ENCODE measurements at regions not wholly inside any gene's neighbourhood (a gene's known extent, or its start where the extent isn't known, plus 50 kb on each side); places are given as distances from the start of the nearest gene placed in this dataset.
"Not testable (repeated sequence)": the region's sequence is repeated elsewhere in the genome, so short reads cannot be mapped to it uniquely, and the experiment has no call there.

DNA sequence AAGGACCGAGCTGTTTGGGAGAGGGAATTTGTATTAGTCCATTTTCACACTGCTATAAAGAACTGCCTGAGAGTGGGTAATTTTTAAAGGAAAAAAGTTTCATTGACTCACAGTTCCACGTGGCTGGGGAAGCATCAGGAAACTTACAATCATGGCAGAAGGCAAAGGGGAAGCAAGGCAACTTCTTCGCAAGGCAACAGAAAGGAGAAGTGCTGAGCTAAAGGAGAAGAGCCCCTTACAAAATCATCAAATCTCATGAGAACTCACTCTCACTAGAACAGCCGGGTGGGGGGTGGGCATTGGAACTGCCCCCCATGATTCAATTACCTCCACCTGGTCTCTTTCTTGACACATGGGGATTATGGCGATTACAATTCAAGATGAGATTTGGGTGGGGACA lies 121.8 kb upstream of the SLC13A1 start:
- H3K4me1 Mint-ChIP-seq; H3K36me3 ChIP-seq (ENCODE audit: control insufficient read depth, insufficient read depth, low read length); H3K27ac ChIP-seq (ENCODE audit: insufficient read depth, low read length, poor library complexity, severe bottlenecking); H3K27ac Mint-ChIP-seq; H3K27me3 Mint-ChIP-seq; ATAC-seq (ENCODE audit: low read depth in 2 of 2); H3K4me3 Mint-ChIP-seq; H3K36me3 Mint-ChIP-seq; H3K4me3 ChIP-seq (ENCODE audit: low read depth, low read length); H3K4me1 ChIP-seq (ENCODE audit: control insufficient read depth, insufficient read depth, low read length, poor library complexity, severe bottlenecking); DNase-seq; H3K9me3 ChIP-seq (ENCODE audit: control insufficient read depth in 2 of 2, low read length in 2 of 2); H3K27me3 ChIP-seq (ENCODE audit: control insufficient read depth, insufficient read depth, low read length): not testable (repeated sequence)
- peaks cover 0 to 17% (median 11%) of the 10 kb centered on the region in 7 donors for H3K9me3 Mint-ChIP-seq

DNA sequence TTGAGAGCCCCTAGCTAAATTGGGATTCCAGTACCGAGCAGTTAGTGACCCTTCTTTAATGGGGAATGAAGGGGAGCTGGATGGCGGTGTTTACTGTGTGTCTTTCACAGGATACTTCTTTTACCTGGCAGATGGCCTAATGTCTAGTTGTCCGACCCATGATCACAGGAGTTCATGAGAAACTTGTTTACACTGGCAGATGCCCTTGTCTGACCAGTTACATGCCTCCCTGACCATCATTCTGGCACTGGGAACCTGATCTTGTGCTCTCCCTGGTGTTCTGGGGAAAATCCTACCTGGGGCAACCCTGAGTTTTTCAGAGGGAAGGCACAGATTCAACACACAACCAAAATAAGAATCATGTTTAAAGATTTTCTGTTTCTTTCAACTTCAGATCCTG lies 120.1 kb upstream of the SLC13A1 start:
- peaks cover 0 to 7% of the 10 kb centered on the region in 2 experiments for H3K9me3 ChIP-seq (ENCODE audit: control insufficient read depth in 2 of 2, low read length in 2 of 2)
- no peaks in the 10 kb centered on the region for H3K27me3 ChIP-seq (ENCODE audit: control insufficient read depth, insufficient read depth, low read length)
- ATAC-seq (ENCODE audit: low read depth in 2 of 2) (no peak), DNase-seq (no peak)
- no peaks in the 10 kb centered on the region for H3K4me1 ChIP-seq (ENCODE audit: control insufficient read depth, insufficient read depth, low read length, poor library complexity, severe bottlenecking)
- Mint-ChIP-seq H3K27ac (no peak overlapping the region), H3K9me3 (peaks cover 0 to 17% (median 13%) of the 10 kb centered on the region in 7 donors), H3K36me3 (no peaks in the 10 kb centered on the region), H3K4me3 (no peak overlapping the region), H3K27me3 (no peaks in the 10 kb centered on the region), H3K4me1 (no peaks in the 10 kb centered on the region)
- H3K36me3 ChIP-seq (ENCODE audit: control insufficient read depth, insufficient read depth, low read length): no peaks in the 10 kb centered on the region
- no peak overlapping the region for H3K27ac ChIP-seq (ENCODE audit: insufficient read depth, low read length, poor library complexity, severe bottlenecking)
- H3K4me3 ChIP-seq (ENCODE audit: low read depth, low read length): no peak overlapping the region

- H3K27ac ChIP-seq (ENCODE audit: insufficient read depth, low read length, poor library complexity, severe bottlenecking): no peak overlapping the region
- ATAC-seq (ENCODE audit: low read depth in 2 of 2) (no peak), DNase-seq (no peak)
- Mint-ChIP-seq H3K4me3 (no peak overlapping the region), H3K9me3 (peaks cover 0 to 5% (median 2%) of the 10 kb centered on the region in 7 donors), H3K4me1 (no peaks in the 10 kb centered on the region), H3K27ac (no peak overlapping the region), H3K27me3 (no peaks in the 10 kb centered on the region), H3K36me3 (no peaks in the 10 kb centered on the region)
- no peaks in the 10 kb centered on the region for H3K4me1 ChIP-seq (ENCODE audit: control insufficient read depth, insufficient read depth, low read length, poor library complexity, severe bottlenecking)
- no peaks in the 10 kb centered on the region for H3K36me3 ChIP-seq (ENCODE audit: control insufficient read depth, insufficient read depth, low read length)
- no peak overlapping the region for H3K4me3 ChIP-seq (ENCODE audit: low read depth, low read length)
- no peaks in the 10 kb centered on the region for H3K27me3 ChIP-seq (ENCODE audit: control insufficient read depth, insufficient read depth, low read length)
- H3K9me3 ChIP-seq (ENCODE audit: control insufficient read depth in 2 of 2, low read length in 2 of 2): no peaks in the 10 kb centered on the region
Measured at GRCh38 chr7:123314886-123315285, 115.1 kb upstream of the SLC13A1 start.

GRCh38 chr7:123308254-123308951 lies 108.6 kb upstream of the SLC13A1 start:
- no peak overlapping the region for H3K4me3 ChIP-seq (ENCODE audit: low read depth, low read length)
- DNase-seq (no peak), ATAC-seq (ENCODE audit: low read depth in 2 of 2) (no peak)
- Mint-ChIP-seq H3K36me3 (no peaks in the 10 kb centered on the region), H3K4me3 (no peak overlapping the region), H3K4me1 (no peaks in the 10 kb centered on the region), H3K27ac (no peak overlapping the region), H3K27me3 (no peaks in the 10 kb centered on the region), H3K9me3 (peaks cover 0 to 4% (median 0%) of the 10 kb centered on the region in 7 donors)
- no peaks in the 10 kb centered on the region for H3K27me3 ChIP-seq (ENCODE audit: control insufficient read depth, insufficient read depth, low read length)
- no peaks in the 10 kb centered on the region for H3K9me3 ChIP-seq (ENCODE audit: control insufficient read depth in 2 of 2, low read length in 2 of 2)
- H3K27ac ChIP-seq (ENCODE audit: insufficient read depth, low read length, poor library complexity, severe bottlenecking): no peak overlapping the region
- no peaks in the 10 kb centered on the region for H3K4me1 ChIP-seq (ENCODE audit: control insufficient read depth, insufficient read depth, low read length, poor library complexity, severe bottlenecking)
- no peaks in the 10 kb centered on the region for H3K36me3 ChIP-seq (ENCODE audit: control insufficient read depth, insufficient read depth, low read length)

- H3K27ac ChIP-seq (ENCODE audit: insufficient read depth, low read length, poor library complexity, severe bottlenecking): no peak overlapping the region
- no peaks in the 10 kb centered on the region for H3K4me1 Mint-ChIP-seq
- no peaks in the 10 kb centered on the region for H3K27me3 Mint-ChIP-seq
- H3K4me3 Mint-ChIP-seq: no peak overlapping the region
- H3K27me3 ChIP-seq (ENCODE audit: control insufficient read depth, insufficient read depth, low read length): no peaks in the 10 kb centered on the region
- DNase-seq: no peak
- H3K9me3 ChIP-seq (ENCODE audit: control insufficient read depth in 2 of 2, low read length in 2 of 2): no peaks in the 10 kb centered on the region
- peaks cover 0 to 6% (median 0%) of the 10 kb centered on the region in 7 donors for H3K9me3 Mint-ChIP-seq
- no peaks in the 10 kb centered on the region for H3K4me1 ChIP-seq (ENCODE audit: control insufficient read depth, insufficient read depth, low read length, poor library complexity, severe bottlenecking)
- H3K27ac Mint-ChIP-seq: no peak overlapping the region
- H3K36me3 Mint-ChIP-seq: no peaks in the 10 kb centered on the region
- ATAC-seq (ENCODE audit: low read depth in 2 of 2): no peak
- no peak overlapping the region for H3K4me3 ChIP-seq (ENCODE audit: low read depth, low read length)
- H3K36me3 ChIP-seq (ENCODE audit: control insufficient read depth, insufficient read depth, low read length): no peaks in the 10 kb centered on the region
Measured at GRCh38 chr7:123305840-123306375, 106.1 kb upstream of the SLC13A1 start.

DNA sequence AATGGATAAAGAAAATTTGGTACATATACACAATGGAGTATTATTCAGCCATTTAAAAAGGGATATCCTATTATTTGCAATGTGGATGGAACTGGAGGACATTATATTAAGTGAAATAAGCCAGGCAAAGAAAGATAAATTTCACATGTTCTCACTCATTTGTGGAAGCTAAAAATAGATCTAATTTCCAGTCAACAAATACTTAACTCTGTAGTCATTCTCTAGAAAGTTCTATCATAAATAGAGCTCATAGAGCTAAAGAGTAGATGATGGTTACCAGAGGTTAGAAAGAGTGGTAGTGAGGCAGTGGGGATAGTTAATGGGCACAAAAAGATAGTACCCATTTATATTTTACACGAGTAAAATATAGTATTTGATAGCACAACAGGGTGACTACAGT lies 104.2 kb upstream of the SLC13A1 start:
- Histone ChIP-seq H3K4me3 (ENCODE audit: low read depth, low read length) (no peak overlapping the region), H3K4me1 (ENCODE audit: control insufficient read depth, insufficient read depth, low read length, poor library complexity, severe bottlenecking) (no peaks in the 10 kb centered on the region), H3K27ac (ENCODE audit: insufficient read depth, low read length, poor library complexity, severe bottlenecking) (no peak overlapping the region), H3K36me3 (ENCODE audit: control insufficient read depth, insufficient read depth, low read length) (no peaks in the 10 kb centered on the region), H3K27me3 (ENCODE audit: control insufficient read depth, insufficient read depth, low read length) (no peaks in the 10 kb centered on the region), H3K9me3 (ENCODE audit: control insufficient read depth in 2 of 2, low read length in 2 of 2) (no peaks in the 10 kb centered on the region)
- no peaks in the 10 kb centered on the region for H3K4me1 Mint-ChIP-seq
- H3K4me3 Mint-ChIP-seq: no peak overlapping the region
- ATAC-seq (ENCODE audit: low read depth in 2 of 2) (no peak), DNase-seq (no peak)
- no peak overlapping the region for H3K27ac Mint-ChIP-seq
- H3K27me3 Mint-ChIP-seq: no peaks in the 10 kb centered on the region
- no peaks in the 10 kb centered on the region for H3K36me3 Mint-ChIP-seq
- H3K9me3 Mint-ChIP-seq: peaks cover 0 to 9% (median 0%) of the 10 kb centered on the region in 7 donors

GRCh38 chr7:123296965-123297364 lies 97.2 kb upstream of the SLC13A1 start:
- H3K9me3 ChIP-seq (ENCODE audit: control insufficient read depth in 2 of 2, low read length in 2 of 2): no peaks in the 10 kb centered on the region
- no peak overlapping the region for H3K27ac ChIP-seq (ENCODE audit: insufficient read depth, low read length, poor library complexity, severe bottlenecking)
- Mint-ChIP-seq H3K9me3 (peaks cover 0 to 7% (median 5%) of the 10 kb centered on the region in 7 donors), H3K27ac (no peak overlapping the region), H3K4me1 (peaks cover 0 to 3% (median 0%) of the 10 kb centered on the region in 4 donors), H3K36me3 (no peaks in the 10 kb centered on the region), H3K4me3 (no peak overlapping the region), H3K27me3 (no peaks in the 10 kb centered on the region)
- H3K27me3 ChIP-seq (ENCODE audit: control insufficient read depth, insufficient read depth, low read length): no peaks in the 10 kb centered on the region
- no peak overlapping the region for H3K4me3 ChIP-seq (ENCODE audit: low read depth, low read length)
- DNase-seq (no peak), ATAC-seq (ENCODE audit: low read depth in 2 of 2) (no peak)
- no peaks in the 10 kb centered on the region for H3K36me3 ChIP-seq (ENCODE audit: control insufficient read depth, insufficient read depth, low read length)
- H3K4me1 ChIP-seq (ENCODE audit: control insufficient read depth, insufficient read depth, low read length, poor library complexity, severe bottlenecking): no peaks in the 10 kb centered on the region

GRCh38 chr7:123293710-123294109 lies 93.9 kb upstream of the SLC13A1 start:
- DNase-seq (no peak), ATAC-seq (ENCODE audit: low read depth in 2 of 2) (no peak)
- Mint-ChIP-seq H3K4me3 (no peak overlapping the region), H3K27me3 (no peaks in the 10 kb centered on the region), H3K4me1 (peaks cover 0 to 3% (median 0%) of the 10 kb centered on the region in 4 donors), H3K9me3 (peaks cover 0 to 12% (median 4%) of the 10 kb centered on the region in 7 donors), H3K27ac (no peak overlapping the region), H3K36me3 (no peaks in the 10 kb centered on the region)
- Histone ChIP-seq H3K4me1 (ENCODE audit: control insufficient read depth, insufficient read depth, low read length, poor library complexity, severe bottlenecking) (no peaks in the 10 kb centered on the region), H3K27me3 (ENCODE audit: control insufficient read depth, insufficient read depth, low read length) (no peaks in the 10 kb centered on the region), H3K9me3 (ENCODE audit: control insufficient read depth in 2 of 2, low read length in 2 of 2) (no peaks in the 10 kb centered on the region), H3K36me3 (ENCODE audit: control insufficient read depth, insufficient read depth, low read length) (no peaks in the 10 kb centered on the region), H3K4me3 (ENCODE audit: low read depth, low read length) (no peak overlapping the region), H3K27ac (ENCODE audit: insufficient read depth, low read length, poor library complexity, severe bottlenecking) (no peak overlapping the region)
